Activated T-cell treated with anti-CD3 and anti-CD28 coated beads, Interleukin-2, amount 50 U/mL, for 72 hours (primary cell): ENCODE measurements at regions not wholly inside any gene's neighbourhood (a gene's known extent, or its start where the extent isn't known, plus 50 kb on each side); places are given as distances from the start of the nearest gene placed in this dataset.

Source experiments
- ATAC-seq, 2 donors: fragments of 150-1000 bp; cut with Tn5 transposase; replicated peaks in 1 of 2; 2 replicates each; pipeline ENCODE4 v1.10.0; 2021; ENCODE audit warnings: moderate library complexity in 2 of 2, mild to moderate bottlenecking in 1 of 2
- DNase-seq, 2 donors: peaks; one replicate each; pipeline ENCODE4 v3.0.0; 2021 to 2022; ENCODE audit warnings: mixed read lengths in 1 of 2
- H3K27ac Mint-ChIP-seq: one replicate; pipeline ENCODE4 v1.8.0; 2022; ENCODE audit warnings: mild to moderate bottlenecking, moderate library complexity, mixed read lengths
- H3K27me3 Mint-ChIP-seq: one replicate; pipeline ENCODE4 v1.8.0; 2022; ENCODE audit warnings: low read depth, mixed read lengths
- H3K36me3 Mint-ChIP-seq, 2 donors: one replicate each; pipeline ENCODE4 v1.8.0; 2022; ENCODE audit warnings: mixed read lengths in 2 of 2, mild to moderate bottlenecking in 1 of 2; ENCODE audit not compliant: insufficient read depth in 2 of 2
- H3K4me1 Mint-ChIP-seq: one replicate; pipeline ENCODE4 v1.8.0; 2022; ENCODE audit warnings: low read depth, mixed read lengths
- H3K4me3 Mint-ChIP-seq, 2 donors: one replicate each; pipeline ENCODE4 v1.8.0; 2022; ENCODE audit warnings: mild to moderate bottlenecking in 2 of 2, mixed read lengths in 2 of 2, moderate library complexity in 2 of 2
- H3K9me3 Mint-ChIP-seq, 2 donors: one replicate each; pipeline ENCODE4 v1.8.0; 2022; ENCODE audit warnings: mixed read lengths in 2 of 2

GRCh38 chr18:41266204-41266603, 688.8 kb upstream of the PIK3C3 start:
- no peak overlapping the region for H3K4me3 Mint-ChIP-seq
- H3K9me3 Mint-ChIP-seq, result peaks cover 8 to 11% of the 10 kb centered on the region in 2 donors
- H3K27me3 Mint-ChIP-seq, result no peaks in the 10 kb centered on the region
- ATAC-seq, result no peak
- H3K36me3 Mint-ChIP-seq, result no peaks in the 10 kb centered on the region
- no peak for DNase-seq
- H3K4me1 Mint-ChIP-seq, result no peaks in the 10 kb centered on the region
- no peak overlapping the region for H3K27ac Mint-ChIP-seq

- DNase-seq (no peak), ATAC-seq (no peak)
- Mint-ChIP-seq H3K36me3 (no peaks in the 10 kb centered on the region), H3K4me1 (no peaks in the 10 kb centered on the region), H3K27ac (no peak overlapping the region), H3K27me3 (no peaks in the 10 kb centered on the region), H3K4me3 (no peak overlapping the region), H3K9me3 (peaks cover 9% of the 10 kb centered on the region in 2 donors)
Measured at GRCh38 chr18:41265047-41265446, 690.0 kb upstream of the PIK3C3 start.

GRCh38 chr18:41263956-41264355, 691.1 kb upstream of the PIK3C3 start:
- no peaks in the 10 kb centered on the region for H3K27me3 Mint-ChIP-seq
- H3K36me3 Mint-ChIP-seq, result no peaks in the 10 kb centered on the region
- no peak overlapping the region for H3K4me3 Mint-ChIP-seq
- ATAC-seq (no peak), DNase-seq (no peak)
- peaks cover 11 to 14% of the 10 kb centered on the region in 2 donors for H3K9me3 Mint-ChIP-seq
- H3K4me1 Mint-ChIP-seq, result no peaks in the 10 kb centered on the region
- H3K27ac Mint-ChIP-seq, result no peak overlapping the region

- peaks cover 11 to 15% of the 10 kb centered on the region in 2 donors for H3K9me3 Mint-ChIP-seq
- no peaks in the 10 kb centered on the region for H3K36me3 Mint-ChIP-seq
- no peak overlapping the region for H3K4me3 Mint-ChIP-seq
- no peak overlapping the region for H3K27ac Mint-ChIP-seq
- H3K4me1 Mint-ChIP-seq, result no peaks in the 10 kb centered on the region
- no peaks in the 10 kb centered on the region for H3K27me3 Mint-ChIP-seq
- DNase-seq (no peak), ATAC-seq (no peak)
Measured at GRCh38 chr18:41262688-41263087, 692.3 kb upstream of the PIK3C3 start.

- Mint-ChIP-seq H3K4me1 (no peaks in the 10 kb centered on the region), H3K36me3 (peaks cover 0 to 2% of the 10 kb centered on the region in 2 donors), H3K27ac (no peak overlapping the region), H3K9me3 (peaks cover 6 to 8% of the 10 kb centered on the region in 2 donors), H3K4me3 (no peak overlapping the region), H3K27me3 (no peaks in the 10 kb centered on the region)
- DNase-seq, result no peak
- ATAC-seq, result no peak
Measured at GRCh38 chr18:41244591-41245037, 710.4 kb upstream of the PIK3C3 start.

GRCh38 chr18:41237317-41237716, 717.7 kb upstream of the PIK3C3 start:
- Mint-ChIP-seq H3K36me3 (peaks cover 0 to 2% of the 10 kb centered on the region in 2 donors), H3K27ac (no peak overlapping the region), H3K4me1 (no peaks in the 10 kb centered on the region), H3K4me3 (no peak overlapping the region), H3K27me3 (no peaks in the 10 kb centered on the region), H3K9me3 (peaks cover 2 to 9% of the 10 kb centered on the region in 2 donors)
- ATAC-seq (no peak), DNase-seq (no peak)

GRCh38 chr18:41231681-41232080, 723.4 kb upstream of the PIK3C3 start:
- H3K27me3 Mint-ChIP-seq, result no peaks in the 10 kb centered on the region
- H3K9me3 Mint-ChIP-seq, result peaks cover 3 to 5% of the 10 kb centered on the region in 2 donors
- no peaks in the 10 kb centered on the region for H3K36me3 Mint-ChIP-seq
- ATAC-seq (no peak), DNase-seq (no peak)
- no peak overlapping the region for H3K27ac Mint-ChIP-seq
- H3K4me1 Mint-ChIP-seq, result no peaks in the 10 kb centered on the region
- no peak overlapping the region for H3K4me3 Mint-ChIP-seq

- Mint-ChIP-seq H3K4me1 (no peaks in the 10 kb centered on the region), H3K9me3 (peaks cover 9 to 10% of the 10 kb centered on the region in 2 donors), H3K27ac (no peak overlapping the region), H3K27me3 (no peaks in the 10 kb centered on the region), H3K4me3 (no peak overlapping the region), H3K36me3 (peaks cover 0 to 2% of the 10 kb centered on the region in 2 donors)
- no peak for ATAC-seq
- no peak for DNase-seq
Measured at GRCh38 chr18:41227993-41228392, 727.0 kb upstream of the PIK3C3 start.

- H3K4me3 Mint-ChIP-seq, result no peak overlapping the region
- H3K36me3 Mint-ChIP-seq, result peaks cover 0 to 2% of the 10 kb centered on the region in 2 donors
- peaks cover 11 to 18% of the 10 kb centered on the region in 2 donors for H3K9me3 Mint-ChIP-seq
- H3K27me3 Mint-ChIP-seq, result no peaks in the 10 kb centered on the region
- no peak overlapping the region for H3K27ac Mint-ChIP-seq
- ATAC-seq (no peak), DNase-seq (no peak)
- H3K4me1 Mint-ChIP-seq, result no peaks in the 10 kb centered on the region
Measured at GRCh38 chr18:41226911-41227310, 728.1 kb upstream of the PIK3C3 start.

- no peak overlapping the region for H3K4me3 Mint-ChIP-seq
- peaks cover 0 to 2% of the 10 kb centered on the region in 2 donors for H3K36me3 Mint-ChIP-seq
- DNase-seq, result no peak
- ATAC-seq, result no peak
- H3K9me3 Mint-ChIP-seq, result peaks cover 11 to 18% of the 10 kb centered on the region in 2 donors
- no peak overlapping the region for H3K27ac Mint-ChIP-seq
- H3K27me3 Mint-ChIP-seq, result no peaks in the 10 kb centered on the region
- H3K4me1 Mint-ChIP-seq, result no peaks in the 10 kb centered on the region
Measured at GRCh38 chr18:41226186-41226585, 728.8 kb upstream of the PIK3C3 start.

GRCh38 chr18:41216341-41217003, 738.6 kb upstream of the PIK3C3 start:
- Mint-ChIP-seq H3K27ac (no peak overlapping the region), H3K9me3 (peaks cover 8 to 14% of the 10 kb centered on the region in 2 donors), H3K4me1 (no peaks in the 10 kb centered on the region), H3K36me3 (peaks cover 0 to 2% of the 10 kb centered on the region in 2 donors), H3K27me3 (no peaks in the 10 kb centered on the region), H3K4me3 (no peak overlapping the region)
- ATAC-seq, result no peak
- DNase-seq, result no peak

GRCh38 chr18:41207706-41208105, 747.3 kb upstream of the PIK3C3 start:
- H3K27ac Mint-ChIP-seq, result no peak overlapping the region
- H3K36me3 Mint-ChIP-seq, result no peaks in the 10 kb centered on the region
- no peak overlapping the region for H3K4me3 Mint-ChIP-seq
- no peaks in the 10 kb centered on the region for H3K4me1 Mint-ChIP-seq
- no peak for ATAC-seq
- no peak for DNase-seq
- H3K27me3 Mint-ChIP-seq, result no peaks in the 10 kb centered on the region
- peaks cover 2 to 5% of the 10 kb centered on the region in 2 donors for H3K9me3 Mint-ChIP-seq

- no peak for ATAC-seq
- Mint-ChIP-seq H3K4me3 (no peak overlapping the region), H3K9me3 (no peaks in the 10 kb centered on the region), H3K36me3 (no peaks in the 10 kb centered on the region), H3K27ac (no peak overlapping the region), H3K4me1 (no peaks in the 10 kb centered on the region), H3K27me3 (no peaks in the 10 kb centered on the region)
- DNase-seq, result no peak
Measured at GRCh38 chr18:41206341-41206830, 748.6 kb upstream of the PIK3C3 start.

- no peak for ATAC-seq
- H3K36me3 Mint-ChIP-seq, result no peaks in the 10 kb centered on the region
- no peaks in the 10 kb centered on the region for H3K27me3 Mint-ChIP-seq
- H3K4me1 Mint-ChIP-seq, result no peaks in the 10 kb centered on the region
- no peak for DNase-seq
- H3K9me3 Mint-ChIP-seq, result peaks cover 0 to 4% of the 10 kb centered on the region in 2 donors
- no peak overlapping the region for H3K4me3 Mint-ChIP-seq
- no peak overlapping the region for H3K27ac Mint-ChIP-seq
Measured at GRCh38 chr18:41199212-41199611, 755.8 kb upstream of the PIK3C3 start.
